Limb (tissue), 2 donors: ENCODE measurements at regions not wholly inside any gene's neighbourhood (a gene's known extent, or its start where the extent isn't known, plus 50 kb on each side); places are given as distances from the start of the nearest gene placed in this dataset.
"Not testable (repeated sequence)": the region's sequence is repeated elsewhere in the genome, so short reads cannot be mapped to it uniquely, and the experiment has no call there.

ENCODE experiments used
- DNase-seq, 2 donors: peaks; one replicate each; pipeline ENCODE4 v3.0.0-alpha.2; 2016; ENCODE audit errors: extremely low spot score in 2 of 2

- DNase-seq, result not testable (repeated sequence)
Observed at GRCh38 chr11:3444420-3444744, 65.4 kb upstream of the ZNF195 start.

- not testable (repeated sequence) for DNase-seq
Observed at GRCh38 chr11:3443700-3444419, 64.9 kb upstream of the ZNF195 start.

DNA sequence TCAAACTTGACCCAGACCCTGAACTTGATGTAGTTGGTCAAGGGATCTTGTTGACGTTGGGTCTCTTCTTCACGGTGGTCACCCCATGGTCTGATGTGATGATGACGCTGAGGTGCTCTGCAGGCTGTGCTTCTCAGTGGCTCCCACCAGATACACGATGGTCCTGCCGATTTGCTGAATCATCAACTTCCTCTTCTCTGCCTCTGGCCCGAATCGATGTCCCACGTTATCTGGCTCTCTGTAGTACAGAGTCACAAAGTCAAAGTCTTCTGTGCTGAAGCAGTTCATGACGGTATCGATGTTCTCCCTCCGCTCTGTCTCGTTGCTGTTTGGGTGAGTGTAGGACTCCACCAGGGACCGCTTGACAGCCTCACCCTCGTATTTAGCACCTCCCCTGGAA, 58.5 kb upstream of the ZNF195 start:
- not testable (repeated sequence) for DNase-seq

DNA sequence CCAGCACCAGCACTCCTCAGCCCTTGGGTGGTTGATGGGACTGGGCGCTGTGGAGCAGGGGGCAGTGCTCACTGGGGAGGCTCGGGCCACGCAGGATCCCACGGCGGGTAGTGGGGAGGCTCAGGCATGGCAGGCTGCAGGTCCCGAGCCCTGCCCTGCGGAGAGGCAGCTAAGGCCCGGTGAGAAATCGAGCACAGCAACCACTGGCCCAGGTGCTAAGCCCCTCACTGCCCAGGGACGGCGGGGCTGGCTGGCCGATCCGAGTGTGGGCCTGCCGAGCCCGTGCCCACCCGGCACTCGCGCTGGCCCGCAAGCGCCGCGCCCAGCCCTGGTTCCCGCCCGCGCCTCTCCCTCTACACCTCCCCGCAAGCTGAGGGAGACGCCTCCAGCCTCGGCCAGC, 56.0 kb upstream of the ZNF195 start:
- no peak for DNase-seq

DNA sequence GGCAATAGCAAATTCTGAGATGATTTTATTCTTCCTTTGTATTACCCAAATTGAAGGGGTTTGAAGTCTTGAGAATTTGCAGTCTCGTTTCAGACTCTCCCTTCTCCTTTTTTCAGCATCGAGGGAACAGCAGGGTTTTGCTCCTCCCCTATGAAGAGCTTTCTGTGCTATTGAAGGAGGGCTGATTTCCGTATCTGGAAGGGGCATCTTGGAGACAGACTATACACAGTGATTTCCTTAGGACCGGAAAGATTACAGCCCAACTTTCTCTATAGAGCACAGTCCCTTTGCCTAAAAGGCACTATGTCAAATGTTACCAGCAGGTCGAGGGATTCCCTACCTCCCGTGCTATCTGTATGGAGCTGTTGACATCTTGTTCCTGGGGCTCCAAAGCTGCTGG, 50.2 kb upstream of the ZNF195 start:
- DNase-seq, result not testable (repeated sequence)
